HepG2 (cell line): ENCODE measurements at regions not wholly inside any gene's neighbourhood (a gene's known extent, or its start where the extent isn't known, plus 50 kb on each side); places are given as distances from the start of the nearest gene placed in this dataset.

Experiments used
- ATAC-seq: fragments of 200-7000 bp; cut with Tn5 transposase; 3 replicates; pipeline ENCODE4 v1.9.1; 2020; ENCODE audit warnings: mild to moderate bottlenecking, moderate library complexity
- BruUV-seq: library from RNA; stranded (reverse); fragments of 400-500 nt; replicated peaks from 2 replicates; lab custom pipeline; 2021; lab: Mats Ljungman, UMichigan
- CTCF ChIA-PET: fragments of 300-600 bp; formaldehyde crosslinking; extraction: SDS; loops from one replicate; lab custom pipeline; 2021; ENCODE audit warnings: low total read pairs, inconsistent platforms, low intra/inter-chr PET ratio; lab: Yijun Ruan, JAX
- POLR2A ChIA-PET: fragments of 350-600 bp; sonication (Branson Sonifier 250); formaldehyde crosslinking; loops from one replicate; lab custom pipeline; 2020; ENCODE audit warnings: antibody characterized with exemption, inconsistent platforms; lab: Yijun Ruan, JAX
- DNase-seq: peaks from one replicate; pipeline ENCODE4 v3.0.0-alpha.2; 2015; ENCODE audit warnings: low spot score
- FAIRE-seq: peaks from 3 replicates; lab custom pipeline; 2011; peaks lifted over from hg19 to GRCh38; lab: Jason Lieb, UNC
- H2AFZ ChIP-seq: one replicate; pipeline ENCODE4 v1.6.1; 2011; ENCODE audit warnings: low read length, inconsistent platforms
- H3K27ac ChIP-seq: fragments of 300-600 bp; 3 replicates; pipeline ENCODE4 v1.8.0; 2011; ENCODE audit warnings: mixed run types, mild to moderate bottlenecking, mixed read lengths, low read length, inconsistent platforms; ENCODE audit not compliant: insufficient read depth; ENCODE audit errors: extremely low read length
- H3K27me3 ChIP-seq, 2 experiments: fragments of 200-600 bp in 1 of 2; 2 replicates in 1 of 2; 3 replicates in 1 of 2; pipeline versions ENCODE4 v1.6.0 to v1.8.0; 2011; ENCODE audit warnings: low read length in 2 of 2, mild to moderate bottlenecking in 2 of 2, moderate library complexity in 2 of 2, inconsistent platforms in 1 of 2; ENCODE audit not compliant: insufficient read depth in 2 of 2, control insufficient read depth in 1 of 2
- H3K36me3 ChIP-seq, 2 experiments: fragments of 200-600 bp in 1 of 2; replicated peaks in 1 of 2; 2 replicates in 1 of 2; 3 replicates in 1 of 2; pipeline versions ENCODE4 v1.5.1 to v1.8.0; 2011; ENCODE audit warnings: low read length in 2 of 2, inconsistent platforms in 1 of 2; ENCODE audit not compliant: insufficient read depth in 2 of 2, control insufficient read depth in 1 of 2
- H3K4me1 ChIP-seq: 2 replicates; pipeline ENCODE4 v1.5.1; 2012; ENCODE audit warnings: low read length, inconsistent platforms; ENCODE audit not compliant: insufficient read depth
- H3K4me2 ChIP-seq: 2 replicates; pipeline ENCODE4 v1.6.0; 2011; ENCODE audit warnings: low read depth, low read length, inconsistent platforms
- H3K4me3 ChIP-seq, 3 experiments: fragments of 200-600 bp in 1 of 3; sonication (generic), shearing (Covaris generic) in 1 of 3; replicated peaks in 1 of 3; 2 replicates each; pipeline ENCODE4 v1.5.1; 2011 to 2016; ENCODE audit warnings: low read length in 3 of 3, inconsistent platforms in 2 of 3, low read depth in 2 of 3, mild to moderate bottlenecking in 2 of 3, control low read depth in 1 of 3, mixed read lengths in 1 of 3; ENCODE audit not compliant: insufficient read depth in 1 of 3
- H3K79me2 ChIP-seq: one replicate; pipeline ENCODE4 v1.6.1; 2011; ENCODE audit warnings: low read length, inconsistent platforms; ENCODE audit not compliant: insufficient read depth
- H3K9ac ChIP-seq: 2 replicates; pipeline ENCODE4 v1.6.0; 2011; ENCODE audit warnings: mild to moderate bottlenecking, low read depth, low read length, inconsistent platforms; ENCODE audit not compliant: insufficient read depth
- H3K9me3 ChIP-seq: 2 replicates; pipeline ENCODE4 v1.5.1; 2012; ENCODE audit warnings: mild to moderate bottlenecking, low read length
- H4K20me1 ChIP-seq: 2 replicates; pipeline ENCODE4 v1.6.0; 2011; ENCODE audit warnings: inconsistent platforms, mild to moderate bottlenecking, low read length, moderate library complexity; ENCODE audit not compliant: insufficient read depth
- ATF2 ChIP-seq: sonication (generic); formaldehyde crosslinking; IDR thresholded peaks from 2 replicates; pipeline ENCODE4 v1.4.0; 2020; ENCODE audit warnings: missing genetic modification reagents
- HNF1B ChIP-seq: sonication (generic); formaldehyde crosslinking; IDR thresholded peaks from 2 replicates; pipeline ENCODE4 v1.5.1; 2020; ENCODE audit warnings: mild to moderate bottlenecking, moderate library complexity, missing genetic modification reagents
- REPIN1 ChIP-seq: sonication (generic); formaldehyde crosslinking; IDR thresholded peaks from 2 replicates; pipeline ENCODE4 v1.8.0; 2022; ENCODE audit warnings: missing genetic modification reagents, low read depth, mild to moderate bottlenecking, borderline replicate concordance
- SP1 ChIP-seq, 2 experiments: fragments of 450-650 bp in 1 of 2; sonication (generic) in 1 of 2; formaldehyde crosslinking in 1 of 2; IDR thresholded peaks; 2 replicates each; pipeline versions ENCODE4 v1.4.0 to v1.6.1; 2016 to 2020; ENCODE audit warnings: missing genetic modification reagents in 1 of 2
- ZBTB44 ChIP-seq: sonication (generic); formaldehyde crosslinking; IDR thresholded peaks from 2 replicates; pipeline ENCODE4 v1.4.0; 2020; ENCODE audit warnings: missing genetic modification reagents
- WGBS: methylation state at CpG from one replicate; pipeline ENCODE4 v1.1.6; 2017; ENCODE audit warnings: low lambda C conversion rate; 5-methylcytosine and 5-hydroxymethylcytosine counted together
- in situ Hi-C: cut with HindIII; loops from 2 replicates; pipeline ENCODE4 v1.10.0; 2017; ENCODE audit warnings: low pct_unique_long_range_greater_than_20kb; ENCODE audit not compliant: extremely low pct_ligation_motif_present
- intact Hi-C: fragments of 100-400 bp; cut with micrococcal nuclease; formaldehyde crosslinking; loops from one replicate; pipeline ENCODE4 v1.10.0; 2022; ENCODE audit not compliant: unreplicated experiment

- intact Hi-C loops (no loop called here), in situ Hi-C loops (no loop called here)
- TF ChIP-seq ZBTB44 (CRISPR knock-in tag), result no peak
- no peak for TF ChIP-seq ATF2 (CRISPR knock-in tag)
- no peak for TF ChIP-seq REPIN1
- TF ChIP-seq HNF1B (CRISPR knock-in tag), result no peak
- no peak for TF ChIP-seq SP1 (IDR thresholded peaks at IDR 0.05)
- no peak for TF ChIP-seq SP1 (CRISPR knock-in tag; IDR thresholded peaks at IDR 0.05)
- Histone ChIP-seq H3K4me3 (no peak overlapping the region), H2AFZ (no peak overlapping the region), H3K27ac (no peak overlapping the region), H3K9ac (no peak overlapping the region), H3K4me1 (no peaks in the 10 kb centered on the region), H3K79me2 (no peaks in the 10 kb centered on the region), H3K9me3 (no peaks in the 10 kb centered on the region), H3K27me3 (no peaks in the 10 kb centered on the region), H3K36me3 (no peaks in the 10 kb centered on the region), H3K4me2 (no peak overlapping the region), H4K20me1 (no peaks in the 10 kb centered on the region)
- DNase-seq (no peak), FAIRE-seq (no peak), ATAC-seq (no peak)
- ChIA-PET POLR2A (no interaction called here), CTCF (no interaction called here)
- BruUV-seq, result no TSS peak
- 0% methylated on average over 1 of the region's 1 CpG for WGBS
Measured at GRCh38 chr3:163548015-163548414, 1530.3 kb downstream of the SI start.
